Muscle layer of colon (tissue), 2 donors: ENCODE measurements at regions not wholly inside any gene's neighbourhood (a gene's known extent, or its start where the extent isn't known, plus 50 kb on each side); places are given as distances from the start of the nearest gene placed in this dataset.
"Not testable (repeated sequence)": the region's sequence is repeated elsewhere in the genome, so short reads cannot be mapped to it uniquely, and the experiment has no call there.

Experiments
- H3K27ac ChIP-seq: one replicate; pipeline ENCODE4 v1.7.0; 2013; ENCODE audit warnings: low read depth, mild to moderate bottlenecking, low read length, moderate library complexity
- H3K27me3 ChIP-seq, 2 donors: one replicate each; pipeline ENCODE4 v1.7.0; 2013; ENCODE audit warnings: low read length in 2 of 2, mild to moderate bottlenecking in 2 of 2; ENCODE audit not compliant: insufficient read depth in 2 of 2, control insufficient read depth in 1 of 2
- H3K36me3 ChIP-seq: one replicate; pipeline ENCODE4 v1.7.0; 2013; ENCODE audit warnings: mild to moderate bottlenecking, low read length; ENCODE audit not compliant: insufficient read depth
- H3K4me1 ChIP-seq: one replicate; pipeline ENCODE4 v1.7.0; 2013; ENCODE audit warnings: mild to moderate bottlenecking, low read length; ENCODE audit not compliant: insufficient read depth
- H3K4me3 ChIP-seq, 2 donors: one replicate each; pipeline ENCODE4 v1.7.0; 2013; ENCODE audit warnings: low read length in 2 of 2, low read depth in 1 of 2, mild to moderate bottlenecking in 1 of 2, moderate library complexity in 1 of 2
- H3K9ac ChIP-seq: one replicate; pipeline ENCODE4 v1.7.0; 2013; ENCODE audit warnings: low read length
- H3K9me3 ChIP-seq: one replicate; pipeline ENCODE4 v1.7.0; 2013; ENCODE audit warnings: mild to moderate bottlenecking, low read length
- donor health status: abdominal sarcoma.
- donor health status: Adenocarcinoma of cecum.

DNA sequence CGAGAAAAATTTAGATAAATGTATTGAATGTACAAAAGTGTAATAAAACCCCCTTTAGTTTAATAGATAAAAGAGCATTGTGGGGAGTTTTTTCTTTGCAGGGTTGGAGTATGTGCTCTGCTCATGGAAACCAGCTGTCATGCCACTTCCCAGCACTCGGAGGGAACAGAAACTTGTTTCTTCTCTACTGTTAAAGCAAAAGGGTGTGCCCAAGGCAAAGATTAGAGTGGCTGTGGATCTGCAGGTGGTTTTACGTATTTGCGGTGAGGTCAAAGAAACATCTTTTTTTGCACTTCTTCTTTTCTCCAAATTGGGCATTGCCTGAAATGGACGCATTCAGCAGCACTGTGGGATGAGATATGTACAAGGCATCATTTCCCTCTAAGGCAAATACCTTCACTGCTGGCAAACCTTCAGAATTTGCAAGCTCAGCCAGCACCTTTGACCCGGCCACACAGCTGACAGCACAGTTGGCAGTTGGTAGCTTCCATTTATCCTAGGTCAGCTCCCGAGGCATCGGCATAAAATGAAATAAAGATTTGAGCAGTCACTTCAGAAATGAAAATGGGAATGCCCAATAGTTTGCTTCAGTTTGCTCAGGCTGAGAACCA lies 178.4 kb upstream of the EYA4 start:
- no peak overlapping the region for H3K9ac ChIP-seq
- no peak overlapping the region for H3K27ac ChIP-seq
- H3K4me3 ChIP-seq: no peak overlapping the region
- H3K9me3 ChIP-seq: no peaks in the 10 kb centered on the region
- H3K4me1 ChIP-seq: no peaks in the 10 kb centered on the region
- no peaks in the 10 kb centered on the region for H3K27me3 ChIP-seq
- no peaks in the 10 kb centered on the region for H3K36me3 ChIP-seq

DNA sequence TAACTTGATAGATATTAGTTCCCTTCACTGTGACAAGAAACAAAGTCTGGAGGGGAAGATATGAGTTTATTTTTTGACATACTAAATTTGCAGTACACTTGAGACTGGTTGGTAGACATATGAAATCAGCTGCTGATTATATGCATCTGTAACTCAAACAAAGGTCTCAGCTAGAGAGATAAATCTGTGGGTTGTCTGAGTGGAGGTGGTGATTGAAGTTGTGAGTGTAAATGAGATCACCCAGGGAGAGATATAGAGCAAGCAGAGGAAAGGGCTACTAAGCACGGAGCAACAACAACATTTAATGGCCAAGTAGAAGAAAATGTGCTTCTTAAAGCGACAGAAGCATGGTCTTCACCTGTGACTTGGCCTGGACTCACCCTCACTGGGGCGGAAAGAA lies 173.2 kb upstream of the EYA4 start:
- Histone ChIP-seq H3K4me3 (no peak overlapping the region), H3K36me3 (no peaks in the 10 kb centered on the region), H3K9me3 (no peaks in the 10 kb centered on the region), H3K4me1 (no peaks in the 10 kb centered on the region), H3K27ac (no peak overlapping the region), H3K9ac (no peak overlapping the region), H3K27me3 (no peaks in the 10 kb centered on the region)

DNA sequence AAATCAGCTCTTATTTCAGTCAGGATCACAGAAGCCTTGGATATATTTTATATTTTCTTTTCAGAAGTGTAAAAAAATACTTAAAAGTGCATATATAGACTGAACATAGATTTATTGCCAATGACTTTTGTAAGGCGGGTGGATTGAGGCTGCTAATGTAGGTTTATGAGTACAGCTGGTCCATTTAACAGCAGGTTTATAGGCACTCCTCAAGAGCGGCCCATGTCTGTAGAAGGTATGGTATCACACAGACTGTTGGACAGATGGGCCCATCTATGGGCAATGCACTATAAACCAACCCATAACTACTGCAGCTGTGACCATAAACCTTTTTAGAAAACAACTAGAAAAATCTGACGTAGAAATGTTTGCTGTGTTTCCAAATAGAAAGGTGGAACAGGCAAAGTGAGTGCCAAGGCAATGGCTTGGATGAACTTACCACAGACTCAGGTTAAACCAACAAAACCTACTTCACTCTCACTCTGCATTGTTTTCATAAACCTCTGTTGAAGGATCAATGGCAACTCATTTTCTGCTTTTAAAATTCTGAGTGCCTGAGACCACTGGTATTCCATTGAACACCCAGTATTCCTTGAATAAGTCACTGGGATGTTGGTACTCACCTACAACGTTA lies 170.6 kb upstream of the EYA4 start:
- Histone ChIP-seq H3K9me3 (no peaks in the 10 kb centered on the region), H3K4me1 (no peaks in the 10 kb centered on the region), H3K27ac (no peak overlapping the region), H3K4me3 (no peak overlapping the region), H3K27me3 (no peaks in the 10 kb centered on the region), H3K9ac (no peak overlapping the region), H3K36me3 (no peaks in the 10 kb centered on the region)

DNA sequence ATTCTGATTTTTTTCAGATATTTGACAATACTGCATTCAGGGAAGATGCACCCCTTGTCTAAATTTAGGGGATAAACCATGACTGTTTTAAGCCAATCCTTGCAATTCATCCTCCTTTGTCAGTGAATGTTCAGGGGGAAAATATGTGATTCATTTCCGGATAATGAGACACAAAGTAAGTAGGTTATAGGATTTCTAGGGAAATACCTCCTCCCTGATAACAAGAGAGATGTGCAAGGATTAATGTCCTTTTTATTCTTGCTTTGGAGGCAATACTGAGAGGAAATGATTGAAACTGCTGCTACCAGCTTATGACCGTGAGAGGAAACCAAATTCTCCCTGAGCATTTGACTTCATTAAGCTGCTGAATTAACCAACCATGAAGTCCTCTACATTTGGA lies 161.3 kb upstream of the EYA4 start:
- Histone ChIP-seq H3K36me3 (no peaks in the 10 kb centered on the region), H3K4me1 (no peaks in the 10 kb centered on the region), H3K27ac (no peak overlapping the region), H3K4me3 (no peak overlapping the region), H3K9me3 (no peaks in the 10 kb centered on the region), H3K9ac (no peak overlapping the region), H3K27me3 (no peaks in the 10 kb centered on the region)

GRCh38 chr6:133083248-133083967 lies 157.7 kb upstream of the EYA4 start:
- no peaks in the 10 kb centered on the region for H3K9me3 ChIP-seq
- no peak overlapping the region for H3K9ac ChIP-seq
- H3K4me1 ChIP-seq: no peaks in the 10 kb centered on the region
- no peaks in the 10 kb centered on the region for H3K36me3 ChIP-seq
- H3K4me3 ChIP-seq: no peak overlapping the region
- H3K27me3 ChIP-seq: no peaks in the 10 kb centered on the region
- H3K27ac ChIP-seq: no peak overlapping the region

GRCh38 chr6:133085471-133085870 lies 155.7 kb upstream of the EYA4 start:
- no peaks in the 10 kb centered on the region for H3K27me3 ChIP-seq
- no peaks in the 10 kb centered on the region for H3K4me1 ChIP-seq
- H3K9ac ChIP-seq: no peak overlapping the region
- no peaks in the 10 kb centered on the region for H3K9me3 ChIP-seq
- no peaks in the 10 kb centered on the region for H3K36me3 ChIP-seq
- H3K4me3 ChIP-seq: no peak overlapping the region
- H3K27ac ChIP-seq: no peak overlapping the region

GRCh38 chr6:133085896-133086295 lies 155.3 kb upstream of the EYA4 start:
- H3K27ac ChIP-seq: no peak overlapping the region
- no peaks in the 10 kb centered on the region for H3K36me3 ChIP-seq
- H3K4me1 ChIP-seq: no peaks in the 10 kb centered on the region
- no peaks in the 10 kb centered on the region for H3K27me3 ChIP-seq
- no peak overlapping the region for H3K4me3 ChIP-seq
- H3K9ac ChIP-seq: no peak overlapping the region
- no peaks in the 10 kb centered on the region for H3K9me3 ChIP-seq

DNA sequence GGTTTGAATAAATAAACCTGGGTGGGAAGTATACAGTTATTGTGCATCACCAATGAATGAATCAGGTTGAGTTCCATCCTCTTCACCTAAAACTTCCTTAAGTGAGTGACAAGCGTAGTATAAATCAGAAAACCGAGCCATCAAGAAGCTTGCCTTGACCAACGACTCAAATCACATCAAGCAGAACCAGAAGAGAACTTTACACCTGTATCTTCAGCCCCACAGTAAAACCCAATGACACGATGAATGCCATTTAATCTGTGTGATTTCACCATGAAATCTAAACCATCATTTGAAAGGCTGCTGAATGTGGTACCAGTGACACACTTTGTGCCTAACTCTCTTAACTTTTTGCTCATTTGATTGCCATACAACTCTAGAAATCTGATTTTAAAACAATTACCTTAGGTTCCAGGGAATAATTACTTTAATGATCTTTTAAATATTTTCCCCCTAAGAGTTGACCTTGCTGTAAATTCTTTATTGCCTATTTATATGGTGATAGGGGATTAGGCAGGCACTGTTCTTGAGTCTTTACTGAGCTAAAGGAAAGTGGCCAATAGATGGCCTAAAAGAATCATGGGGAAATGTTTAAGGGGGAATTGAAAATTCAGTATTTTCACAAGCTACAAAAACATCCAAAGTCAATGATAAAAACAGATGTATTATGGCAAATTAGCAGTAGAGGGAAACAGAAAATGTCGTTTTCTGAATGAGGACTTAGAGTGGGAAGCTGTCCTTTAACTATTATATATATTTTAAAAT lies 152.0 kb upstream of the EYA4 start:
- no peak overlapping the region for H3K27ac ChIP-seq
- H3K4me3 ChIP-seq: no peak overlapping the region
- H3K4me1 ChIP-seq: no peaks in the 10 kb centered on the region
- no peaks in the 10 kb centered on the region for H3K9me3 ChIP-seq
- no peak overlapping the region for H3K9ac ChIP-seq
- no peaks in the 10 kb centered on the region for H3K27me3 ChIP-seq
- no peaks in the 10 kb centered on the region for H3K36me3 ChIP-seq

DNA sequence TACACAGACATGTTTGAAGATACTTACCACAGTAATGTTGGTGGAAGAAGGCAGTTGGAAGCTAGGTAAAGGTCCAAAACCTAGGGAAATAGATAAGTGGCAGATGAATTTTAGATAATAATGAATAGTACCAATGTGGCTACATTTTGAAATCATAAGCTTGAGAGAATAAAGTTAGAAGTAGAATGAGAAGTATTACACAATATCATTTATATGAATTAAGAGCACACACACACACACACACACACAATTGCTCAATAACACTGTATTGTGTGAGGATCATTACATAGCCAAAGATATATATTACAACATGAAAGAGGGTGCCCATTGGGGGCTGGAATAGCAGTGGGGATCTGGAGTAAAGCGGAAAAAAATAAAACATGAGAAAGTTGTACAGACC lies 149.0 kb upstream of the EYA4 start:
- H3K9me3 ChIP-seq: no peaks in the 10 kb centered on the region
- H3K27ac ChIP-seq: no peak overlapping the region
- no peak overlapping the region for H3K9ac ChIP-seq
- no peaks in the 10 kb centered on the region for H3K4me1 ChIP-seq
- no peaks in the 10 kb centered on the region for H3K36me3 ChIP-seq
- no peaks in the 10 kb centered on the region for H3K27me3 ChIP-seq
- H3K4me3 ChIP-seq: no peak overlapping the region

DNA sequence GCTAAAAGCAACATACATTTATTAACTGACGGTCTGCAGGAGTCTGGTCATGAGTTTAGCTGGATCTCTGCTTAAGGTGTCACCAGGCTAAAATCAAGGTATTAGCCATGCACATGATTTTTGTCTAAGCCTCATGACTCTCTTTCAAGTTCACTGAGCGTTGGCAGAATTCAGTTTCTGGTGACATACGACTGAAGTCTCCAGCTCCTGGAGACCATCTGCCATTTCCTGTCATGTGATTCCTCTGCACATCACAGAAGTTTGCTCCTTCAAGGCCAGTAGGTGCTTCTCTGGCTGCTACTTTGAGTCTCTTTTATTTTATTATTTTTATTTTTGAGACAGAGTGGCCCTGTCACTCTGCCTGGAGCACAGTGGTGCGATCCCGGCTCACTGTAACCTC lies 148.4 kb upstream of the EYA4 start:
- no peaks in the 10 kb centered on the region for H3K4me1 ChIP-seq
- no peak overlapping the region for H3K4me3 ChIP-seq
- H3K36me3 ChIP-seq: no peaks in the 10 kb centered on the region
- no peaks in the 10 kb centered on the region for H3K9me3 ChIP-seq
- no peaks in the 10 kb centered on the region for H3K27me3 ChIP-seq
- no peak overlapping the region for H3K9ac ChIP-seq
- no peak overlapping the region for H3K27ac ChIP-seq

DNA sequence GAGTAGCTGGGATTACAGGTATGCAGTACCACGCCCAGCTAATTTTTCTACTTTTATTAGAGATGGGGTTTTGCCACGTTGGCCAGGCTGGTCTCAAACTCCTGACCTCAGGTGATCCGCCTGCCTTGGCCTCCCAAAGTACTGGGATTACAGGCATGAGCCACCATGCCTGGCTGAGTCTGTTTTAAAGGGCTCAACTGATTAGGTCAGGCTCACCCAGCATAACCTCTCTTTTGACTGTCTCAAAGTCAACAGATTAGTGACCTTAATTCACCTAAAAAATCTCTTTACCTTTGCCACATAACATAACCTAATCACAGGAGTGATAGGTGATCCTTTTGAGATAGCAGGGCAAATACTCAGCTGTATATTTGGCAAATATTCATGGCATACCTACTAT lies 147.9 kb upstream of the EYA4 start:
- H3K27ac ChIP-seq, H3K4me1 ChIP-seq, H3K9ac ChIP-seq, H3K4me3 ChIP-seq, H3K27me3 ChIP-seq, H3K36me3 ChIP-seq, H3K9me3 ChIP-seq: not testable (repeated sequence)
